GM12892 (cell line): ENCODE measurements at regions not wholly inside any gene's neighbourhood (a gene's known extent, or its start where the extent isn't known, plus 50 kb on each side); places are given as distances from the start of the nearest gene placed in this dataset.

Experiments
- POLR2A ChIP-seq: IDR thresholded peaks from 2 replicates; pipeline ENCODE4 v1.6.1; 2011; ENCODE audit warnings: low read depth, low read length, control low read depth
- POLR2AphosphoS5 ChIP-seq: IDR thresholded peaks from 2 replicates; pipeline ENCODE4 v1.6.1; 2011; ENCODE audit warnings: low read depth, low read length, control low read depth

GRCh38 chr12:126960709-126961108 is 1306.3 kb upstream of the TMEM132C start:
- TF ChIP-seq POLR2A (no peak), POLR2AphosphoS5 (no peak)
